NCI-H748 (cell line): ENCODE measurements at regions not wholly inside any gene's neighbourhood (a gene's known extent, or its start where the extent isn't known, plus 50 kb on each side); places are given as distances from the start of the nearest gene placed in this dataset.
"Not testable (repeated sequence)": the region's sequence is repeated elsewhere in the genome, so short reads cannot be mapped to it uniquely, and the experiment has no call there.

ENCODE experiments used
- DNase-seq: peaks from one replicate; lab custom pipeline; 2025; ENCODE audit not compliant: unreplicated experiment; lab: John Stamatoyannopoulos, UW

- not testable (repeated sequence) for DNase-seq
Observed at GRCh38 chr11:134851503-134852224, 439.6 kb upstream of the B3GAT1 start.

- no peak for DNase-seq
Observed at GRCh38 chr11:134850566-134850965, 438.5 kb upstream of the B3GAT1 start.

GRCh38 chr11:134849833-134850232 lies 437.8 kb upstream of the B3GAT1 start:
- DNase-seq = no peak

DNA sequence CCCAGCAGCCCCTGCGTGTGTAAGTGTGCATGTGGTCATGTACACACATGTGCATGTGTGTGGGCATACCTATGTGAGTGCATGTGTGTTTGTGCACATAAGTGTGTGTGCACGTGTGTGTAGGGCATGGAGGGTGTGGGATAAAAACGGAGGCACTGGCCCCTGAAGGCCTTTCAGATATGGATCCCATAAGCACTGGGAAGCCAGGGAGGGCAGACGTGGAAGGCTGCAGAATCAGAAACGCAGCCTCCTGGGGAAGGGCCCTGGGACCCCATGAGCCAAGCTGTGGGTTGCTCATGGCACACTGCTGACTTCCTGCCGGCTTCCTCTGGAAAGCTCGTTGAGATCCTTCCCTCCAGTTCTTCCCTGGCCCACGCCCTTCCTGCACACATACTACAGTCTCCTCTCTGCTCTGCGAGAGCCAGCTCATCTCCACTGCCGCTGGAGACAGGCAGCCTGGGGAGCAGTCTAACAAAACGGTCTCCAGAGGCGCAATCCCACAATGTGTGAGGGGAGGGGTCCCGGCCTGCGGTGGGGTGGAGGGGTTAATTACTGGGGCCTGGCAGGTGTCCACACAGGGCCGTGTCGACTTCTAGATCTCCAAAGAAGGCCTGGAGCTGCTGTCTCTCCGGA lies 435.2 kb upstream of the B3GAT1 start:
- DNase-seq = no peak

DNA sequence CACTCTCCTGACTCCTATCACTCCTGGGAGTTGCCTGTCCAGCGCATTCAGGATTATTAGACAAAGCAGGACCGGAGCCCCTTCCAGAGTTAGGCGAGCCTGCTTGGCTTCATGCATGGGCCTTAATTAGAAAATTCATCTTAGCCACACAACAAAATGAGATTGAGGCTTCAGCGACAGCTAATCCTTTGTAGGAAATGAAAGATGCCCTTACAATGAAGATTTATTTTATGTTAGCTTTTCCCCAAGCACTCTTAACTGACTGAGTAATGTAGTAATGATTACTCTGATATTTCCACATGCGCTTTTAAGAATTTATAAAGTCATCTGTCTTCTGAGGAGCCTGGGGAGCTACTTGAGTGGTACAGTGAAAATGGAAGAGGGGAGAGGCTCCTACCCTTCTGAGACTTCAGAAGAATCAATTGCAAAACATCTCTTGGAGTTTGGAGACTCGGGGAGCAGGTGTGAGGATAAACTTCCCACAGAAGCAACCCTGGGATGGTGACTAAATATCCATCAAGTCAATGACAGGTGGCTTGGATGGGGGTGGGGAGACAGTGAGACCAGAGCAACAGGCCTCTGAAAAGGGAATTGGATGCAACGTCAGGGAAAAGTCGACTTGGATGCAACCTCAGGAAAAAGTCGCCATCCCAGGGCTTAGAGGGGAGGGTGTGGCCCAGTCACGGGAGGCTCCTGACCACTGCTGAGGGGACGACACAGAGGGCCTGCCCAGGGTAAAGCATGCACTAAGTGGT lies 434.5 kb upstream of the B3GAT1 start:
- no peak for DNase-seq

GRCh38 chr11:134845474-134846327 lies 433.7 kb upstream of the B3GAT1 start:
- DNase-seq = no peak

DNA sequence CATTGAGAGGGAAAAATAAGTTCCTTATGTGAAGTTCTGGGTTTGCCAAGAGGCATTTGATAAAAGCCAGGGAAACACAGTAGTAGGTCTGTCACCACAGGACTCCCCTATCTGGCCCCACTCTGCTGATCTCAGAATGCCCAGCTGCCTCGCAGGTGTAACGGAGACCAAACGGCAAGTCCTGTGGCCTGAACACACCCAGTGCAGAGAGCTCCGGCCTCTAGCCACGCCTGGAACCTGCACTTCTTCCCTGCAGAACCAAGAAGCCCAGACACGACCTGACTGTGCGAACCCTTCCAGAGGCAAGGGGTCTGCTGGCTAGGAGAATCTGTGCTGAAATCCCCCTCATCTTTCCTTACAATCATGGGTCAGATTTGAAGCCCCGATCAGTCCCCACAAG lies 432.8 kb upstream of the B3GAT1 start:
- DNase-seq = no peak

DNA sequence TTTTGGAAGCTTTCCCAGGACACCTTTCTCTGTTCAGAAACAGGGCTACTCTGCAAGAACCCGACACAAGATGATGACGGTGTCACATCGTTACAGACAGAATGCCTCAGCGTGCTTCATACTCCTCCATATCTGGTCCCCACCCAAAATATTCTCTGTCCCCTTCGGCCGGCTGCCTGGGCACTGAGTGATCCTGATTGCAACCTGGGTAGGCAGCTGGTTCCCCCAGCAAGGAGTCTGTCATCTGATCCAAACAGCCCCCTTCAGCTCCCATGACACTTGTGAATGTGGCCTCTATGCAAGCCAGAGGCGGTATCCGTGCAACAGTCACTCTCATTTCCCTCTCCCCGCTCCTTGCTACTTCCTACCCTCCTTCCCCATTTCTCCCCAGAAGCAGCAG lies 431.7 kb upstream of the B3GAT1 start:
- DNase-seq = no peak

DNA sequence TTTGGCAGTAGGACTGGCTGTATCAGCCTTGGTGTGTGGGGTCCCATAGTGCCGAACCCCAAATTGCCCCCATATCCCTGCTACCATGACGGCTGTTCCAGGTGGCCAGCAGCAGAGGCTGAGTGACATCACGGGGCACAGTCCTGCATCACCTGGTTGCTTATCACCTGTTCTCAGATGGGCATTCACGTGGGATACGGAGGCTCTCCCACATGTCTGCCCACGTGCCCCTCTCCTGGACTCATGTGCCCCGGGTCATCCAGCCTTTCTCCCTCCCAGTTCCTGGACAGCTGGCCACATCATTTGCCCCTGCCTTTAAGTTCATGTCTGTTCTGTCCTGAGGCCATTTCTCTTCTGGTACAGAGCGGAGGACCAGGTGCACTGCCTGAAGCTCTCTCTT lies 431.0 kb upstream of the B3GAT1 start:
- DNase-seq = no peak

GRCh38 chr11:134841972-134842371 lies 429.9 kb upstream of the B3GAT1 start:
- DNase-seq = no peak

GRCh38 chr11:134841411-134841810 lies 429.4 kb upstream of the B3GAT1 start:
- DNase-seq = no peak

DNA sequence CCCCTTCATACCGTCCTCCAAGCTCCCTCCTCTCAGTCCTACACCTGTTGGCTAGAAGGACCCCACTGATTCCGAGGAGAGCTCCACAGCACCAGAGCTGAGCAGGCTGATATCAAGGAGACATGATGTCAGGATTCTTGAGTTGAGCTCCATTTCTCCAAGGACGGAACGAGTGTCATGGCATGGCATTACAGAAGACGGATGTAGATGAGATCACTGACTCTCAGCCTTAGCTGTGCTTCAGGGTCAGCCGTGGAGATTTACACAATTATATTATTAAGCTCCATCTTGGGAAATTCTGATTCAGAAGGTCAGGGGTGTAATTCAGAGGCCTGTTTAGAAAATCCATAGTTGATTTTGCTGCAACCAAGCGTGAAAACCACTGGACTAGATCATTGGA lies 428.9 kb upstream of the B3GAT1 start:
- no peak for DNase-seq

DNA sequence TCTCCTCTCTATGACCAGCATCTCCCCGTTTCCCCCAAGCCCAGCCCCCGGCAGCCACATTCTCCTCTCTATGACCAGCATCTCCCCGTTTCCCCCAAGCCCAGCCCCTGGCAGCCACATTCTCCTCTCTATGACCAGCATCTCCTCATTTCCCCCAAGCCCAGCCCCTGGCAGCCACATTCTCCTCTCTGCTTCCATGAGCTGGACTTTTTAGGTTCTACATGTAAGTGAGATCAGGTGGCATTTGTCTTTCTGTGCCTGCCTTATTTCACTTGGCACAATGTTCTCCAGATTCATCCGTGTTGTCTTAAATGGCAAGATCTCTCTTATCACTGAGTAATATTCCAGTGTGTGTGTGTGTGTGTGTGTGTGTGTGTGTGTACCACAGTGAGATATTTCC lies 428.1 kb upstream of the B3GAT1 start:
- DNase-seq = not testable (repeated sequence)

- no peak for DNase-seq
Observed at GRCh38 chr11:134838708-134839107, 426.7 kb upstream of the B3GAT1 start.

GRCh38 chr11:134837887-134838232 lies 425.8 kb upstream of the B3GAT1 start:
- no peak for DNase-seq

DNA sequence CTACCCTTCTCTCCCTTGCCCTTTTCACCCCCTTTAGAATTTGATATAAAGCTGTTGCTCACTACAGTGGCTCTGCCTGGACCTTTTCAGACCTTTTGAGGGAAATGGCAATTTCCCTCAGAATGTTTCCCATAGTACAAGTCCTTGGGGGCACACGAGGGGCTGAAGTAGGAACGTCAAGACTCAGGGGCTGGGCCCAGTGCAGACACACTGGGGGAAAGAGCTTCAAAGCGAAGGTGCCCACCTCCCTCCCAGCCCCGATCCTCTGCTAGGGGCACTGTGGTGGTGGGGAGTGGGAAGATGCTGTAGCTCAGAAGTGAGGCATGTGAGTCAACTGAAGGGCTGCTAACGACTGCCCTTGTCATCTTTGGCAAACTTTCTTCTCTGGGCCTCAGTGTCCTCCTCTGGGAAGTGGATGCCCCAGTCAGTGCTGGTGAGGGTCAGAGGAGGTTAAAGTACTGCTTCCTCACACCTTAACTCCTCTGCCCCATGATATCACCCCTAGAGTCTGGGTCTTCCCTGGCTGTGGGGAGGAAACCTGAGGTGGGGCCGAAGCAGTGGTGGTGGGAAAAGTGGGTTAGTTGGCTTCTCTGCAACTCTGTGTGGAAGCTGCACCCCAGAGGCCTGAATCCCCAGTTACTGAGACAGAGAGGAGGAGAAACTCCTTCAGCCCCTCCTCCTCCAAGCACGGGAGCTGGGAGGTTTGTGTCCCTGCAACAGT lies 425.3 kb upstream of the B3GAT1 start:
- no peak for DNase-seq

DNA sequence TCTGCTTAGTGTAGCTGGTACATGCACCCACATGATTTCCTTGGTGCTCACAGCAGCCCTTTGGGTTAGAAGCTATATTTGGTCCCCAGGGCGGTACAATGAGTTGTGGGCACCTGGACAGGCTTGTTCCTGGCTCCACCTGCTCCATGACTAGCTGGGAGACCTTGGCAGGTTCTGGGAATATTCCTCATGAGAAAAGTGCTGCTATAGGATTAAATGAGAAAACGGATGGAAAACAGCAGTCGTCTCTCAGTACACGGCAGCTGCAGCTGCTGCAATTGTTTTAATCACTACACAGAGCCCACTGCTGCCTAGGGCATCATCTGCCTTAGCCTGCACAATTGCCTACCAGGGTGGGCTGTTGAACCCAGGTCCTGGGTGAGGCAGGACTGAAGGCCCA lies 424.5 kb upstream of the B3GAT1 start:
- DNase-seq = no peak

- DNase-seq = no peak
Observed at GRCh38 chr11:134835561-134835960, 423.5 kb upstream of the B3GAT1 start.

DNA sequence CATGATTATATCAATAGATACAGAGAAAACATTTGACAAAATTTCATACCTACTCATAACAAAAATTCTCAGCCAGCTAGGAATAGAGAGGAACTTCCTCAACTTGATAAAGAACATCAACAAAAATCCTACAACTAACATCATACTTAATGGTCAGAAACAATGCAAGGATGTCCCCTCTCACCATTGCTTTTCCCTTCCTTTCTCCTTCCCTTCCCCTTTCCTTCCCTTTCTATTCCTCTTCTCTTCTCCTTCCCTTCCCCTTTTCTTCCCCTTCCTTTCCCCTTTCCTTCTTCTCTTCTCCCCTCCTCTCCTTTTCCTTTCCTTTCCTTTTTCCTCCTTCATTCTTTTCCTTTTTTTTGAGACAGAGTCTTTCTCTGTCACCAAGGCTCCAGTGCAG lies 418.3 kb upstream of the B3GAT1 start:
- no peak for DNase-seq

DNA sequence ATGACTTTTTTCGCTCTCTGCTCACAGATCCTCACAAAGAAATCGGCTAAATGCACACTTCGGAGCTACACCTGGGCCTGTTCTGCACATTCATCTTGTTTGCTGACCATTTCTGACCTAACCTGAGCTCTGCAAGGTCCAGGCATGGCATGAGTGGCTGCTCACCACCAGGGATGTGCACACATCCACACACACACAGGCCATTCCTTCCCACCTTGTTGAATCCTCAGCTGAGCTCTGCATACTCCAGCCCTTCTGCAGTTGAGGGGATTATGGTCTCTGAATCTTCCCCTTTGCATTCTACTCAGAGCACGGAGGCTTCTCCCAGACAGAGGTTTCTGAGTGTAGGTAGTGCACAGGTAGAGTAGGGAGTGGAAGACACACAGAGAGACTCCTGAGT lies 411.9 kb upstream of the B3GAT1 start:
- no peak for DNase-seq

DNA sequence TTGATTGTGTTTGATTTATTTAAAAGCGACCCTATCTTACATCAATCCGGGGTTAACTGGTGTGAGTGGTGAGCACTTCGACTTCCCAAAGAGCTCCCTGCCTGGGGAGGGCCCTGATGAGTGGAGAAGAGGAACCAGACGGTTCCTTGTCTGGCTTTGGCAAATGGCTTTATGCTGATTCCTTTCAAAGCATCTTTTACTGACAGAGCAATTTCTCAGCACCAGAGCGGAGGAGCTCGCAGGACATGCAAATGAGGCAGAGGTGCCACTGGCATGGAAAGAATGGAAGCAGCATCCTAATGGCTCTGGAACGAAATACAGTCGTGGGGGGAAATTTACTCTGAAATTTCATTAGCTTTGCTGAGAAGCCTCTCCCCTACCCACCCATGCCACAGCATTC lies 410.9 kb upstream of the B3GAT1 start:
- no peak for DNase-seq
